ENCODE measurements at regions not wholly inside any gene's neighbourhood (a gene's known extent, or its start where the extent isn't known, plus 50 kb on each side); places are given as distances from the start of the nearest gene placed in this dataset.

GRCh38 chr4:99734583-99735322 is 77.1 kb upstream of the C4orf54 start:
- ChIA-PET RAD21 (ENCODE audit: low non-redundant PET in 1 of 2, low total read pairs in 2 of 2, uncharacterized antibody in 2 of 2, unreplicated experiment in 2 of 2) (no interaction called here), POLR2A (no interaction called here), CTCF (interaction anchor here (1.5 kb wide), 1 partner anchor 11 kb away, joined by 5 read pairs; no protein-coding TSS in a partner anchor)
- Histone ChIP-seq H2AFZ (ENCODE audit: low read depth, low read length, poor library complexity, severe bottlenecking) (no peak overlapping the region), H4K20me1 (ENCODE audit: insufficient read depth) (no peaks in the 10 kb centered on the region), H3K27ac (ENCODE audit: low read depth, low read length) (no peak overlapping the region), H3K4me2 (ENCODE audit: low read length) (no peak overlapping the region), H3K4me1 (ENCODE audit: control insufficient read depth in 1 of 2, insufficient read depth in 2 of 2, low read length in 2 of 2) (no peaks in the 10 kb centered on the region), H3K9me2 (ENCODE audit: insufficient read depth) (no peaks in the 10 kb centered on the region), H3K36me3 (ENCODE audit: control insufficient read depth in 1 of 2, insufficient read depth in 2 of 2, low read length in 2 of 2) (no peaks in the 10 kb centered on the region), H3K4me3 (replicated peaks in 1 of 2; ENCODE audit: low read depth in 1 of 2, low read length in 2 of 2) (no peak overlapping the region), H3K79me2 (ENCODE audit: insufficient read depth, low read length) (no peaks in the 10 kb centered on the region), H3K27me3 (ENCODE audit: insufficient read depth, low read length) (no peaks in the 10 kb centered on the region), H3K9ac (ENCODE audit: low read length) (no peak overlapping the region), H3K9me3 (ENCODE audit: control insufficient read depth in 1 of 2, insufficient read depth in 1 of 2, low read depth in 1 of 2, low read length in 2 of 2) (no peaks in the 10 kb centered on the region)
- ATAC-seq (no peak), DNase-seq (ENCODE audit: low read depth, low spot score) (no peak)
- intact Hi-C loops (cut with micrococcal nuclease), result no loop called here
- BruUV-seq (replicated peaks), result no TSS peak
- TF ChIP-seq SP1 (IDR thresholded peaks at IDR 0.05; ENCODE audit: low read depth) (no peak), ELF1 (IDR thresholded peaks at IDR 0.05; ENCODE audit: borderline replicate concordance, low read depth) (no peak), POLR2AphosphoS5 (IDR thresholded peaks at IDR 0.05; ENCODE audit: low read depth, low read length) (no peak), ZFX (IDR thresholded peaks at IDR 0.05) (no peak), FOSL1 (IDR thresholded peaks at IDR 0.05; ENCODE audit: low read depth) (no peak), CBX3 (IDR thresholded peaks at IDR 0.05; ENCODE audit: low read depth) (no peak), REST (IDR thresholded peaks at IDR 0.05; ENCODE audit: low read depth) (no peak), SRF (IDR thresholded peaks at IDR 0.05; ENCODE audit: low read depth) (no peak), SIN3A (IDR thresholded peaks at IDR 0.05; ENCODE audit: low read depth) (no peak), CTCF (IDR thresholded peaks at IDR 0.05 in 2 of 3, conservative IDR thresholded peaks at IDR 0.05 in 1 of 3; ENCODE audit: borderline replicate concordance in 1 of 3, insufficient read depth in 1 of 3, low read depth in 2 of 3, low read length in 2 of 3) (no peak), ZNF274 (IDR thresholded peaks at IDR 0.05; ENCODE audit: low read depth, low read length) (no peak), POLR2A (IDR thresholded peaks at IDR 0.05; ENCODE audit: borderline replicate concordance, extremely low read depth, insufficient read depth, insufficient read length) (no peak), TCF7L2 (IDR thresholded peaks at IDR 0.05; ENCODE audit: borderline replicate concordance, extremely low read depth, insufficient read depth, insufficient read length) (no peak), ZBTB33 (IDR thresholded peaks at IDR 0.05; ENCODE audit: extremely low read depth, insufficient replicate concordance, low read length) (no peak), MAX (IDR thresholded peaks at IDR 0.05) (no peak), EGR1 (IDR thresholded peaks at IDR 0.05; ENCODE audit: low read depth) (no peak), EZH2phosphoT487 (IDR thresholded peaks at IDR 0.05; ENCODE audit: borderline replicate concordance) (no peak)

All from HCT116 (cell line).